ENCODE measurements at regions not wholly inside any gene's neighbourhood (a gene's known extent, or its start where the extent isn't known, plus 50 kb on each side); places are given as distances from the start of the nearest gene placed in this dataset.

DNA sequence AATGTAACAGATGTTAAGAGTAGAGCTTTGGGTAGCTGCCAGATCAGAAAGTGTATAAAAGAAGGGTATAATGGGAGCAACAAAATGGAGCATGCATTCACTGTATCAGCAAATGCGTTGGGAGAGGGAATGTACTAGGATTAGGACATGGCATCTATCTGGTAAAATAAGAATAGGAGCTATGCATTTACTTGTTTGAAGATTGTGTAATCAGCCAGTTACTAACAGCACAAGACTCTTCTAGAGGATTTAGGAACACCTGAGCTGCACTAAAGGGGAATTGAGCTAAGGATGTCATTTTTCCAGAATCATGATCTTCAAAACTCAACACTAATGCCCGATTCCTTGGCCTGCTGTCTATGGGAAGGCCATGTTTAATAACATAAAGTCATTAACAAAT lies 394.2 kb upstream of the TNP1 start:
- TF ChIP-seq CHD2 (IDR thresholded peaks at IDR 0.05; ENCODE audit: low read depth, low read length) (no peak), ZBTB21 (CRISPR knock-in tag; IDR thresholded peaks at IDR 0.05) (no peak), IRF2 (CRISPR knock-in tag; IDR thresholded peaks at IDR 0.05) (no peak), ZKSCAN8 (CRISPR knock-in tag; IDR thresholded peaks at IDR 0.05; ENCODE audit: borderline replicate concordance) (no peak)
- TF ChIP-seq, protein P1, sequence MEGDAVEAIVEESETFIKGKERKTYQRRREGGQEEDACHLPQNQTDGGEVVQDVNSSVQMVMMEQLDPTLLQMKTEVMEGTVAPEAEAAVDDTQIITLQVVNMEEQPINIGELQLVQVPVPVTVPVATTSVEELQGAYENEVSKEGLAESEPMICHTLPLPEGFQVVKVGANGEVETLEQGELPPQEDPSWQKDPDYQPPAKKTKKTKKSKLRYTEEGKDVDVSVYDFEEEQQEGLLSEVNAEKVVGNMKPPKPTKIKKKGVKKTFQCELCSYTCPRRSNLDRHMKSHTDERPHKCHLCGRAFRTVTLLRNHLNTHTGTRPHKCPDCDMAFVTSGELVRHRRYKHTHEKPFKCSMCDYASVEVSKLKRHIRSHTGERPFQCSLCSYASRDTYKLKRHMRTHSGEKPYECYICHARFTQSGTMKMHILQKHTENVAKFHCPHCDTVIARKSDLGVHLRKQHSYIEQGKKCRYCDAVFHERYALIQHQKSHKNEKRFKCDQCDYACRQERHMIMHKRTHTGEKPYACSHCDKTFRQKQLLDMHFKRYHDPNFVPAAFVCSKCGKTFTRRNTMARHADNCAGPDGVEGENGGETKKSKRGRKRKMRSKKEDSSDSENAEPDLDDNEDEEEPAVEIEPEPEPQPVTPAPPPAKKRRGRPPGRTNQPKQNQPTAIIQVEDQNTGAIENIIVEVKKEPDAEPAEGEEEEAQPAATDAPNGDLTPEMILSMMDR (CRISPR knock-in tag; IDR thresholded peaks at IDR 0.05) = no peak
